Retinal pigment epithelial cell (primary cell): ENCODE measurements at regions not wholly inside any gene's neighbourhood (a gene's known extent, or its start where the extent isn't known, plus 50 kb on each side); places are given as distances from the start of the nearest gene placed in this dataset.

Experiments used
- DNase-seq: peaks from one replicate; pipeline ENCODE4 v3.0.0-alpha.2; 2010; ENCODE audit warnings: low read depth
- H3K4me3 ChIP-seq: 2 replicates; pipeline ENCODE4 v1.5.1; 2011; ENCODE audit warnings: mild to moderate bottlenecking, low read length, control low read depth, moderate library complexity
- TF ChIP-seq, protein P1 (sequence below): conservative IDR thresholded peaks from 2 replicates; pipeline ENCODE4 v1.5.1; 2011; ENCODE audit warnings: low read depth, low read length, control low read depth, inconsistent platforms

DNA sequence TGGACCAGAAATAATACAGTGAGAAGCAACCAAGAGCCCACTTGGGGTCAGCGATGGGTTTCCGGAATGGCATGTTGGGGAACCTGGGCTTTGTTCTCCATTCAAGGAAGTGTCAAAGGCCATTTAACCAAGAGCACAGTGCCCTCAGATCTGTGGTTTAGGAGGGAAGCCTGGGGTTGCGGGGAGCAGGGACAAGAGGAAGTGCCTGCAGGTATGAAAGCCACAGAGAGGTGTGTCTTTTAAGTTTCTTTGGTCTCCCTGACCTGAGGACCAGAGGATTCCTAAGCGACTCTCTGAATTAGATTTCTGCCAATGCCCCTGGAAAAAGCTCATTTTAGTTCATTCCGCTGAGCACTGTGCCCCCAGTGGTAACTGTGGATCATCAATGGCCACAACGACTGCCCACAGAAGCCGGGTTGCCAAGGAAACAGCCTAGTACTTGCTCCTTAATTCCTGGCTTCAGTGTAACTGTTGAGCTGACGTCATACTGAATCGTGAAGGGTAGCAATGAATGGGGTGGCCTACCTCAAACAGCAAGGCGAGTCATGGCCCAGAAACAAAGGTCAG lies 107.3 kb upstream of the SPIN1 start:
- TF ChIP-seq, protein P1, sequence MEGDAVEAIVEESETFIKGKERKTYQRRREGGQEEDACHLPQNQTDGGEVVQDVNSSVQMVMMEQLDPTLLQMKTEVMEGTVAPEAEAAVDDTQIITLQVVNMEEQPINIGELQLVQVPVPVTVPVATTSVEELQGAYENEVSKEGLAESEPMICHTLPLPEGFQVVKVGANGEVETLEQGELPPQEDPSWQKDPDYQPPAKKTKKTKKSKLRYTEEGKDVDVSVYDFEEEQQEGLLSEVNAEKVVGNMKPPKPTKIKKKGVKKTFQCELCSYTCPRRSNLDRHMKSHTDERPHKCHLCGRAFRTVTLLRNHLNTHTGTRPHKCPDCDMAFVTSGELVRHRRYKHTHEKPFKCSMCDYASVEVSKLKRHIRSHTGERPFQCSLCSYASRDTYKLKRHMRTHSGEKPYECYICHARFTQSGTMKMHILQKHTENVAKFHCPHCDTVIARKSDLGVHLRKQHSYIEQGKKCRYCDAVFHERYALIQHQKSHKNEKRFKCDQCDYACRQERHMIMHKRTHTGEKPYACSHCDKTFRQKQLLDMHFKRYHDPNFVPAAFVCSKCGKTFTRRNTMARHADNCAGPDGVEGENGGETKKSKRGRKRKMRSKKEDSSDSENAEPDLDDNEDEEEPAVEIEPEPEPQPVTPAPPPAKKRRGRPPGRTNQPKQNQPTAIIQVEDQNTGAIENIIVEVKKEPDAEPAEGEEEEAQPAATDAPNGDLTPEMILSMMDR = peak; percentile 38
- H3K4me3 ChIP-seq = no peak overlapping the region
- DNase-seq = no peak

DNA sequence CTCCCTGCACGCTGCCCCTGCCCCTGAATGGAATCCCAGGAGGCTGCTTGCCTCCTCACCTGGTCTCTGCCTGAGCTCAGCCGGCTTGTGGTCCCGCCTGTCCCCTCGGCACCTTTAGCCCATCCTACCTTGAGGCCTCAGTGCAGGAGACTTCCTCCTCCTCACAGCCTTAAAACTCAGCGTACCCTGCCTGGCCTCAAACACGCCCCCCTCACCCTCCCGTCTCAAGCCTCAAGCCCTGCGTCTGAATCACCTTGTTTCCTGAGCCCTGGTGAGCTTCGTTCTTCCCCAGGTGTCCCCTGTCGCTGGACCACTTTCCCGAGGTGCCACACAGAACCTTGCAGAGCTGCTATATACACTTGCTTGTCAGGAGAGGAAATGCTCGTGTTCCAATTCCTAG lies 110.2 kb upstream of the SPIN1 start:
- H3K4me3 ChIP-seq = no peak overlapping the region
- no peak for DNase-seq
- TF ChIP-seq, protein P1 = no peak

DNA sequence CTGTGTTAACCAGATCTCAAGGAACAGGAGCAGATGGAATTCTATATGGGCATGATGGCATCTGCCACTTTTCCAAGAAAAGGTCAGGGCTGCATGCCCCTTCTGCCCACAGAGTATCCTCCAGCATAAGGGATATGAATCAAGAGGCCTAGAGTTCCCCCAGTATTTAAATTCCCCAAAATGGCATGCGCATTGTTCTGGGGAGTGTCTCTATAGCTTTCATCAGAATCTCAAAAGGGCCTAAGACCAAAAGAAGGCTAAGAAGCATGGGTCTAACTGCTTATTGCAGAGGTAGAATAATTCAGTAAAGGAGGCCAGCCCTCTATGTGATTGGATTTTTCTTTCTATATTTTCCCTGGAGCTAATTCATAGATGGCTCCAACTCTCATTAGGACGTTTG lies 114.2 kb upstream of the SPIN1 start:
- no peak for DNase-seq
- H3K4me3 ChIP-seq = no peak overlapping the region
- TF ChIP-seq, protein P1 = no peak

DNA sequence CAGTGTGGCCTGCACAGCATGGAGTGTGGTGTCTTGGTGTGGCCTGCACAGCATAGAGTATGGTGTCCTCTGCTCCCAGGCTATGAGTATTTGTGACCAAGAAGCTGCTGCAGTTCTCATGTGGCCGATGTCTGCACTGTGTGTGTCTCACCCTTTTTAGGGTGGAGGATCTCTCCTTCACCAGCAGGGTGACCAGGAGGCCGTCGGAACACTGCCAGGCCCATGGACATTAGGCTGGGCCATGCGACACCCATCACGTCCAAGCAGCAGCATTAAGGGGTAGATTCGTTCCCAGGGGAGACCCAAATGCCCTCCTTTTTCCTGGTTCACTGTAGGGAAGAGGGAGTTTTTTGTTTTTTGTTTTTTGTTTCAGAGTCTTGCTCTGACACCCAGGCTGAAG lies 115.3 kb upstream of the SPIN1 start:
- H3K4me3 ChIP-seq = no peak overlapping the region
- TF ChIP-seq, protein P1 = no peak

DNA sequence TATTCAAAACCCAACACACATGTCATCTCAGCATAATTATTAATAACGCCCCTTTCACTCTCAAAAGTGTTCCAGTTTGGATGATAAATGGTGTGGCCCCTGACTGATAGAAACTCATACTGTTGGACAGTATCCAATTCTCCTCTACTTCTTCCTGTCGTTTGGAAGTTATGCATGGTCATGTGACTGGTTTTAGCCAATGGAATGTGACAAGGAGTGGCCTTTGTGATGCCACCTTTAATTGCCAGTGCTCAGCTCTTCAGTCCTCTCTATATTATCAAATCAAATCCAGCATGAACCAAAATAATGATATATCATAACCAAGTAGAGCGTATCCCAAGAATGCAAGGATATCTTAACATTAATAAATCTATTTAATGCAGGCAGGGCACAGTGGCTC lies 117.8 kb upstream of the SPIN1 start:
- DNase-seq = no peak
- no peak overlapping the region for H3K4me3 ChIP-seq
- TF ChIP-seq, protein P1 = no peak

More for the DNA sequence above, 115.3 kb upstream of the SPIN1 start:
- no peak for DNase-seq

DNA sequence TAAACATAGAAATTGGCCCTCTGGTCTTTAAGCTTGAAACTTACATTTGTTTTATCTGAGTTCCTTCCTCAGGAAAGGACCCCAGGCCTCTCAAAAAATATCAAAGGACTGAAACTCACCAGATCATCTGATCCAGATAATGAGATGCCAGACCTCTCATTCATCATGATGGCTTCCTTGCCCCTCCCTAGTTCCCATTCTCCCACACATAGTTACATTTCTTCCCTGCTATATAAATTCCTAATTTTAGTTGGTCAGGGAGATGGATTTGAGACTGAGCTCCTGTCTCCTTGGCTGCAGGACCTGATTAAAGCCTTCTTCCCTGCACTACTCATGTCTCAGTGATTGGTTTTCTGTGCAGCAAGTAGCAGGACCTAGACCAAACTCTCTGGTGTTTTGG lies 119.4 kb upstream of the SPIN1 start:
- DNase-seq = no peak
- TF ChIP-seq, protein P1 = no peak
- H3K4me3 ChIP-seq = no peak overlapping the region

DNA sequence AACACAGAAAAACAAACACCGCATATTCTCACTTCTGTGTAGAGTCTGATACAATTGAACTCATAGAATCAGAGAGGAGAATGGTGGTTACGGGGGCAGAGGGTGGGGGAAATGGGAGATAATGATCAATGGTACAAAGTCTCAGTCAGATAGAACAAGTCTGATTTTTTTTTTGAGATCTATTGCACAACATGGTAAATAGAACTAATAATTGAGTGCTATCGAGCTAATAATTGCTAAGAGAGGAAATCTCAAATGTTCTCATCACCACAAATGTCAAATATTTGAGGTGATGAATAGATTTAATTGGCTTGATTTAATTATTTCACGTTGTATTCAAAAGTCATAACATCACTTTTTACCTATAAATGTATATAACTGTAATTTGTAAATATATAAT lies 121.0 kb upstream of the SPIN1 start:
- H3K4me3 ChIP-seq = no peak overlapping the region
- TF ChIP-seq, protein P1 = no peak
- DNase-seq = no peak
